ENCODE measurements at regions not wholly inside any gene's neighbourhood (a gene's known extent, or its start where the extent isn't known, plus 50 kb on each side); places are given as distances from the start of the nearest gene placed in this dataset.

DNA sequence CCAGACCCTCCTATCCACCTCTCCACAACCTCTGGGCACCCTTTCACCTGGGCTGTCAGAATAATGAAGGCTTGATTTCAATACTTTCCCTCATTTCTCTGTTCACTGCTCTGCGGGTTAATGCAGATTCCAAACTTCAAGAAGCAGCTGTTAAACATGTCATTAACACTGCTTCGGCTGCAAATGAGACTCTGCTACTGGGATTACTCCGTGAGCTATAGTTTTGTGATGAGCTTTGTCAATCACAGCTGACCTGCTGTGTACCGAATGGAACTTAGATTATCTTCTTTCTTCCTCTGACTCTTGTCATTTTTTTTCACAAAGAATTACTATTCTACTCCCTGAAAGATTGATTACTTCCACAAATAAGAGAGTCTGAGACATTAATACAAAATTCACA lies 160.5 kb downstream of the TMEM182 start:
- H2BK15ac ChIP-seq (ENCODE audit: low read depth, low read length): no peak overlapping the region
- Mint-ChIP-seq H3K4me1 (peaks cover 5 to 6% of the 10 kb centered on the region in 2 experiments), H3K27me3 (ENCODE audit: low read depth) (no peaks in the 10 kb centered on the region; the same call in 1 of the 2 replicates), H3K9me3 (peaks cover 14 to 16% of the 10 kb centered on the region in 2 experiments), H3K27ac (no peak overlapping the region), H3K4me3 (no peak overlapping the region), H3K36me3 (ENCODE audit: insufficient read depth in 1 of 3, low read depth in 3 of 3) (peaks cover 0 to 11% (median 8%) of the 10 kb centered on the region in 3 experiments; a peak in 6 of 7 replicates)
- H2AFZ ChIP-seq (ENCODE audit: low read length): no peak overlapping the region
- H3K23me2 ChIP-seq (ENCODE audit: insufficient read length, low read depth, low read length, poor library complexity, severe bottlenecking): no peaks in the 10 kb centered on the region
- no peak overlapping the region for H4K5ac ChIP-seq (ENCODE audit: insufficient read length, low read depth, low read length)
- no peak overlapping the region for H3K4ac ChIP-seq (ENCODE audit: low read depth, low read length)
- H4K8ac ChIP-seq (replicated peaks; ENCODE audit: insufficient read length, low read depth, low read length): no peak overlapping the region
- H3K79me2 ChIP-seq (ENCODE audit: insufficient read depth, low read length): no peaks in the 10 kb centered on the region
- TF ChIP-seq, protein P1, sequence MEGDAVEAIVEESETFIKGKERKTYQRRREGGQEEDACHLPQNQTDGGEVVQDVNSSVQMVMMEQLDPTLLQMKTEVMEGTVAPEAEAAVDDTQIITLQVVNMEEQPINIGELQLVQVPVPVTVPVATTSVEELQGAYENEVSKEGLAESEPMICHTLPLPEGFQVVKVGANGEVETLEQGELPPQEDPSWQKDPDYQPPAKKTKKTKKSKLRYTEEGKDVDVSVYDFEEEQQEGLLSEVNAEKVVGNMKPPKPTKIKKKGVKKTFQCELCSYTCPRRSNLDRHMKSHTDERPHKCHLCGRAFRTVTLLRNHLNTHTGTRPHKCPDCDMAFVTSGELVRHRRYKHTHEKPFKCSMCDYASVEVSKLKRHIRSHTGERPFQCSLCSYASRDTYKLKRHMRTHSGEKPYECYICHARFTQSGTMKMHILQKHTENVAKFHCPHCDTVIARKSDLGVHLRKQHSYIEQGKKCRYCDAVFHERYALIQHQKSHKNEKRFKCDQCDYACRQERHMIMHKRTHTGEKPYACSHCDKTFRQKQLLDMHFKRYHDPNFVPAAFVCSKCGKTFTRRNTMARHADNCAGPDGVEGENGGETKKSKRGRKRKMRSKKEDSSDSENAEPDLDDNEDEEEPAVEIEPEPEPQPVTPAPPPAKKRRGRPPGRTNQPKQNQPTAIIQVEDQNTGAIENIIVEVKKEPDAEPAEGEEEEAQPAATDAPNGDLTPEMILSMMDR (conservative IDR thresholded peaks at IDR 0.05): no peak
- no peak overlapping the region for H2AK5ac ChIP-seq (ENCODE audit: insufficient read length, low read length)
- H3K4me1 ChIP-seq (ENCODE audit: insufficient read depth, low read length): no peaks in the 10 kb centered on the region
- H3K79me1 ChIP-seq (ENCODE audit: insufficient read depth, low read depth, low read length, poor library complexity, severe bottlenecking): no peaks in the 10 kb centered on the region
- no peak overlapping the region for H3K27ac ChIP-seq (ENCODE audit: insufficient read length, low read depth, low read length)
- H3K18ac ChIP-seq (ENCODE audit: insufficient read length, low read depth, low read length): no peak overlapping the region
- H4K91ac ChIP-seq (ENCODE audit: insufficient read length, low read depth, low read length): no peak overlapping the region
- no peak overlapping the region for H3T11ph ChIP-seq (ENCODE audit: low read length)
- H2BK5ac ChIP-seq (ENCODE audit: insufficient read length, low read length): no peak overlapping the region
- no peak overlapping the region for H3K23ac ChIP-seq (ENCODE audit: insufficient read length, low read depth, low read length)
- WGBS (ENCODE audit: extremely low coverage, insufficient read length, low lambda C conversion rate): no CpG with 5 or more reads among the region's 4 CpGs
- H3K27me3 ChIP-seq (ENCODE audit: insufficient read depth, low read length): no peaks in the 10 kb centered on the region
- no peak overlapping the region for H3K14ac ChIP-seq (ENCODE audit: insufficient read depth, low read length)
- H4K20me1 ChIP-seq (ENCODE audit: control insufficient read depth, insufficient read depth, insufficient read length): no peaks in the 10 kb centered on the region
- no peak overlapping the region for H2BK12ac ChIP-seq (ENCODE audit: insufficient read length, low read depth, low read length)
- H2BK20ac ChIP-seq (ENCODE audit: low read depth, low read length, poor library complexity, severe bottlenecking): no peak overlapping the region
- H2BK120ac ChIP-seq (ENCODE audit: low read depth, low read length, poor library complexity, severe bottlenecking): no peak overlapping the region
- no peak overlapping the region for H3K56ac ChIP-seq (ENCODE audit: insufficient read length, low read depth, low read length)
- DNase-seq: no peak
- H3K4me2 ChIP-seq (ENCODE audit: insufficient read depth, insufficient read length, low read length): no peak overlapping the region
- no peak overlapping the region for H3K9ac ChIP-seq (ENCODE audit: extremely low read depth, insufficient read length, low read length)
- no peaks in the 10 kb centered on the region for H3K9me3 ChIP-seq (ENCODE audit: control insufficient read depth, low read depth, low read length)

All from H9 (cell line).